ENCODE measurements at regions not wholly inside any gene's neighbourhood (a gene's known extent, or its start where the extent isn't known, plus 50 kb on each side); places are given as distances from the start of the nearest gene placed in this dataset.
"Not testable (repeated sequence)": the region's sequence is repeated elsewhere in the genome, so short reads cannot be mapped to it uniquely, and the experiment has no call there.

DNA sequence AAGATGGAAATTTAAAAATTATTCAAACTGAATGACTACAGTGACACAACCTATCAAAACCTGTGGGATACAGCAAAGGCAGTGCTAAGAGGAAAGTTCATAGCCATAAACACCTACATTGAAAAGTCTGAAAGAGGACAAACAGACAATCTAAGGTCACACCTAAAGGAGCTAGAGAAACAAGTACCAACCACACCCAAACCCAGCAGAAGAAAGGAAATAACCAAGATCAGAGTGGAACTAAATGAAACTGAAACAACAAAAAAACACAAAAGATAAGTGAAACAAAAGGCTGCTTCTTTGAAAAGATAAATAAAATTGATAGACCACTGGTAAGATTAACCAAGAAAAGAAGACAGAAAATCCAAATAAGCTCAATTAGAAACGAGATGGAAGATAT lies 247.2 kb upstream of the ZNF804A start:
- DNase-seq, result no peak

DNA sequence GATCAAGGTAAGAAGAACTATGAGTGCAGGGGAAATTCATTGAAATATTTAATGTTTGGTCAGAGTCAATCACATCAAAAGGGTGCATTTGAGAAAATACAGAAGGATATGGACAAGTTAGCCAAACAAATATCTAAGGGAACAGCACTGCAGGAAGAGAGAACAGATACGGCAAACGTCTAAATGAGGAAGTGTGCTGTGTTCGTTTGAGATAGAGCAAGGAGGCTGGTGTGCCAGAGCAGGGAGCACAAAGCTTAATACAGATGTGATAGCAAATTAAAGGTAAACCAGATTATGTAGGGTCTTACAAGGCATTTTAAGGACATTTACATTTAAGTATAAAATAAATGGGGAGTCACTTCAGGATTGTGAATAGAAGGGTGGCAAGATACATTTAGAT lies 241.3 kb upstream of the ZNF804A start:
- DNase-seq, result no peak

- DNase-seq, result no peak
These were observed 238.9 kb upstream of the ZNF804A start for GRCh38 chr2:184359379-184359778.

DNA sequence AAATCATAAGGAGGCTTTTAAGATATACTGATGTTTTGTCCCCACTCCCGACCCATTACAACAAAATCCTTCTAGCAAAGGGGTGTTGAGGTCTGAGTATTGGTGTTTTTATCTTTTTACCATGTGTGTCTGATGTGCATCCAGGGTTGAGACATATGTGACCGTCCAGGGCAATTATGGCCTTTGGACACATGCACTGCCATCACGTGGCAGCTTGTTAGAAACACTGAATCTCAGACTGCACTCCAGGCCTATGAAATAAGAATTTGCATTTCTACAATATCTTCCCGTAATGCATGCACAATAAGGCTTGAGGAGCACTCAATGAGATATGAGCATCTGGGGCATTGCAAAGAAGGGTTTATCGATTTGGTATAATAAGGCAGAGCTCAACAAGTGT lies 235.1 kb upstream of the ZNF804A start:
- no peak for DNase-seq

DNA sequence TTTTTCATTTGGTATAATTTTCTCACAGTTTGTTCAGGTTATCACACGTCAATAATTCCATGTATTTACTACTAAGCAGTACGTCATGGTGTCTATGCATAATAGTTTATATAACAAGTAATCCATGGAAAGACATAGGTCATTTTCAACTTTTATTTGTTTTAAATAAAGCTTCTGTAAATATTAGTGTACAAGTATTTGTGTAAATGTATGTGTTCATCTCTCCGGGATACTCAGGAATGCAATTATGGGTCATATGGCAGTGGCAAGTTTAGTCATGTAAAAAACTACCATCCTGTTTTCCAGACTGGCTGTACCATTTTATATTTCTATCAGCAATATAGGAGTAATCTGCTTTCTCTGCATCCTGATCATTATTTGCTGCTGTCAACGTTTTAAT lies 231.1 kb upstream of the ZNF804A start:
- no peak for DNase-seq

DNA sequence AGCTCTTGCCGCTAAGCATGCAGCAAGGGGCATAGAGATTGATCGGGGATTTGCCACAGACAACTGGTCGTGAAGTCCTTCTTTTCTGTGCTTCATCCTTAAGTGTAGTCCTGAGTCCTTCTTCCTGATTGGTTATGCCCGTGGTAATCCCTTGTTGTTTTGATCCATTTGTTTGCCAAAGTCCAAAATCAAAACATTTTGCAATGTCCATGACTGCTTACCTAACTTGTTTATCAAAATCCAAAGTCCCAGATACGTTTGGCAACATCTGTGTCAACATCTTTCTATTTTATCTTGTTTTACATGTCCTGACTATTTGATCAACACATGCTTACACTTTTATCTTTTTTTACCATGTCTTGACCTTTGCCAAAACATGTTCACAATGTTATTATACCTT lies 229.0 kb upstream of the ZNF804A start:
- DNase-seq, result no peak

- no peak for DNase-seq
These were observed 227.4 kb upstream of the ZNF804A start for GRCh38 chr2:184370954-184371353.

GRCh38 chr2:184371641-184372040 lies 226.7 kb upstream of the ZNF804A start:
- DNase-seq, result no peak

DNA sequence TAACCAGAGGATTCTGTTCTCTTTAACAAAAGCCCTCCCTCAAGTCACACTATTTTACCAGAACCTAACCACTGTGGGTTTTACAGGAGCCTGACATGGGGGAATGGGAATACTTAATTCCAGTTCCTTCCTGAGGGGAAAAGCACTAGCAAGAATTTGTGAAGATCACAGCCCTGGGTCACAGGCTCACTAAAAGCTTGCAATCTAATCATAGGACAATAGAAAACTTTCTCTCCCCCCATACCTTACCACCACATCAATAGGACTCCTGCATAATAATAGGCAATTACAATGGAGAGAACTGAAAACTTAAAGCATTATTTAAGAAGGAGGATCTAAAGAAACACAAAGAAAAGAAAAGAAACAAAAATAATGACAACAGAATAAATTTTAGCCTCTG lies 225.8 kb upstream of the ZNF804A start:
- no peak for DNase-seq

GRCh38 chr2:184394642-184395041 lies 203.7 kb upstream of the ZNF804A start:
- no peak for DNase-seq

GRCh38 chr2:184402381-184402780 lies 195.9 kb upstream of the ZNF804A start:
- DNase-seq, result no peak

- not testable (repeated sequence) for DNase-seq
These were observed 191.2 kb upstream of the ZNF804A start for GRCh38 chr2:184407041-184407630.

DNA sequence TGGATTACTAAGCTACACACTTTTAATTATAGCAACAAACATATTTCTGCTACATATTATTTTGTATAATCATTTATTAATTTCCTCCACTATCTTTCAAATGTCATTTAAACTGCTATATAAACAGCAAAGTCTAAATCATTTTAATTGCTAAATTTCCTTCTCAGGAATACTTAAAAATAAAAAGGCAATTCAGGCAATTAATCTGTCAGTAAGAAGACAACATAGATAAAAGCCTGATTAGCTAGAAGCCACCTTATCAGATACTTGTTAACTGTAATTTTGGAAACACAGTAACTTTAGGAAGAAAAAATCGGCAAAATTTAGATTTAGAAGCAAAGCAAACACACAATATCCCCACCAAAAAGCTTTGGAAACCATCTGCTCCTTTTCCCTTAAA lies 188.2 kb upstream of the ZNF804A start:
- no peak for DNase-seq

DNA sequence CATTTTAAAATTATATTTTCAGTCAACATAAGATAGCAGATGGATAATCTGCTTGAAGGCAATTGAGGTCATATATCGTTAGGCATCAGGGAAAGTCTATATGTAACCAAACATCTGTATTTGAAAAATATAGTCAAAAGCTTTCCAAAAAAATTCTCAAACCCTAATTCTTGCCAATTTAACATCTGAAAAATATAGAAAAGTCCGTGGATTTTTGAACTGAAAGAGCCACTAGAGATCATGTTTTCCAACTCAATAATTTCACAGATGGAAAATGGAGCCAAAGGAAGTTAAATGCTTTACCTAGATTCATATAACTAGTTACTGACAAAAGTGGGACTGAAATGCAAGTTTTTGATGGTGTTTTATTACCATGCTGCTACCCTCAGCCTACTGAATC lies 185.1 kb upstream of the ZNF804A start:
- no peak for DNase-seq

GRCh38 chr2:184413671-184414229 lies 184.6 kb upstream of the ZNF804A start:
- DNase-seq, result no peak

DNA sequence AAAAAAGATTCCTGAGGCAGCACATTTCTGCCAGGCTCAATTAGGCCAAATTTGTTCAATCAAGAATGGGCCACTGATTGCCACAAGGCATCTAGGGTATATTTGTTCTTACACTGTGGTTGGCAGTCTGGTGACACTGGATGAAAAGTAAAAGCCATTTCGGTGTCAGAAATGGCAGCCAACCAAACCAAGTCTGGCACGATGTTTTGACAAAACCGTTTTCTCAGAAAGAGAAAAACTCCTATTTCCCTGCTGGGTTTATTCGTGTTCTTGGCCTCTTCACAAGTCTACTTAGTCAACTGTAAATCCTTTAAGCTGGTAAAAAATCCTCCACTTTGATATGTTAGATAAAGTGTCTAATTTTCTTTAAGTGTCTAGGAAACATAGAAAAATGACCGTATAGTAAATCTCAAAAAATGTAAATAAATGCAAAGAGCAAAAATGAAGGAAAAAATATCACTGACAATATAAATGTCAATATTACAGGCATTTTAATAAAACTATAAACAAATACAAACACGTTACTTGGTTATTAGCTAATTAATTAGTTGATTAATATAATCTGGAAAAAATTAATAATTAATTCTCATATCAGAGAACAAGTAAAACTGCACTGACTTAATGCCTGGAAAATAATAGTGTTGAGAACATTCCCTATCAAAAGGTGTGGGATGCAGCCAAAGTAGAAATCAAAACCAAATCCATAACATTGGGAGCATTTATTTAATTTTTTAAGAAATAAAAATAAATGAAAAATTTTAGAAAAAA lies 182.0 kb upstream of the ZNF804A start:
- DNase-seq, result no peak

DNA sequence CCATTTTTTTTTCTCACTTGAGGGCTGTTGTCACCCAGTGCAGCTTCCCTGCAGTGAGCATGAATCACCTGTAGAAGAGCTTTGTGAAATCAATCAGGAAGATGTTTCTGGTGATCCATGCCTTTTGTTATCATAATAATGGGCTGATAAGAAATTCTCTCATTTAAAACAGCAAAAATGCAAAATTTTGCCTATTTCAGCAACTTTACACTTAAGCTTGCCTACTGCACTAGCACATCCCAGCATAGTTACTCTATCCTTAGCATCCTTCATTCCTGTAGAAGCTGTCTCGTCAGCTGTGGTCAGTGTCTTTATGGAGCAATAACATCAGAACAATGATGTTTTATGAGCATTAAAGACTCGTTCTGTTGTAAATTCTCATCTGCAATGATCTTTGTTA lies 178.6 kb upstream of the ZNF804A start:
- no peak for DNase-seq

- DNase-seq, result not testable (repeated sequence)
These were observed 176.9 kb upstream of the ZNF804A start for GRCh38 chr2:184421456-184421855.

DNA sequence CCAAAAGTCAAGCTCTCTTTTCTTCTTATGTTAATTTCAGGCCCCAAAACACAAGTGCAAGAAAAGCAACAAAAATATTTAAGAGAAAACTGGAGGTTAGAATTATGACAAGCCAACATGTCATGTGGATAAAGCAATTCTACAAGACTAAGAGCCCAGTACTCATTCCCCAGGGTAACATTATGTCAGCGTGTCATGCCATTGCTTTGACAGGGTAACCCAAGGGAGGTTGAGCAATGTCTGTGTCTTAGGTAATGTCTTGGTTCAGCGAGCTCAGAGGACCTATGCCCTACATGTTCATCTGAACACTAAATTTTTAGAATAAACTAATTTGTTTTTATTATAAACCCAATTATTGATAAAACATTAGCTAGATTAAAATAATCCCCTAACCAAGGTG lies 173.2 kb upstream of the ZNF804A start:
- no peak for DNase-seq

GRCh38 chr2:184444217-184444616 lies 154.1 kb upstream of the ZNF804A start:
- DNase-seq, result no peak

DNA sequence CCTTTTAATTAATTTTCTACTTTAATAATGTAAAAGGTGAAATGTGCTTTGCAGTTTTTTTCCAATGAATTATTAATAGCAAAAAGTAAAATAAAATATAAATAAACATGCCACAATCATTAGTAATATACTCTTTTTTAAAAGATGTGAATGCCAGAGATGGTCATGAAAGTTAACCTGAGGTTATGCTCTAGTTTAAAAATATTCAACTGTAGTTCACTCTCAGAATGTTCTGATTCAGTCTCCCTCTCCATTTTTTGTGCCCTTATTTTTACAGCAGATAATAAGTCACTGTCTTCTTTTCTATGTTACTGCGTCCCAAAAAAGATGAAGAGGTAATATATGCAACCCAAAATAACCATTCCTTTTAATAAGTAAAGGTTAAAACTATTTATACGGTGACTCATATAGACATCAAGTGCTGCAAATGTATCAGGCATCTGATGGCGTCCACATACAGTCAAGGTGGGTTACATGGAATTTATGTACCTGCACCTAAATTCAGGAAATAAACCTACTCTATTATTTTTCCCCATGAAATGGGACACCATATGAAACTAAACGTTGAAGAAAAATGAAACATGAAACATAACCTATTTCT lies 153.6 kb upstream of the ZNF804A start:
- no peak for DNase-seq

DNA sequence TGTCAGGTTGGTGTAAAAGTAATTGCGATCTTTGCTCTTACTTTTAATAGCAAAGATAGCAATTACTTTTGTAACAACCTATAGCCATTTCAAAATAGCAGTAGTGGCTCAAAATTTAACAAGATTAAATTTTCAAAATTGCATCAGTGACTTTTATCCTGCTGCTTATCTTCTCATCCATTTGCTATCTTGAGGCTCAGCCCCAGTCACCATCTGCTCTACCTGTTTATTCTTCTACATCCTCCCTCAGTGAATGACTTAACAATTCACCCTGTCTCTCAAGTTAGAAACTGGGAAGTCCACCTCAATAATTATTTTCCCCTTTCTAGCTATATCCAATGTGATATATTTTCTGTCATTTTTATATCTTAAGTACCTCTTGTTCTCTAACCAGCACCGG lies 148.6 kb upstream of the ZNF804A start:
- DNase-seq, result no peak

- no peak for DNase-seq
These were observed 145.4 kb upstream of the ZNF804A start for GRCh38 chr2:184452907-184453306.

DNA sequence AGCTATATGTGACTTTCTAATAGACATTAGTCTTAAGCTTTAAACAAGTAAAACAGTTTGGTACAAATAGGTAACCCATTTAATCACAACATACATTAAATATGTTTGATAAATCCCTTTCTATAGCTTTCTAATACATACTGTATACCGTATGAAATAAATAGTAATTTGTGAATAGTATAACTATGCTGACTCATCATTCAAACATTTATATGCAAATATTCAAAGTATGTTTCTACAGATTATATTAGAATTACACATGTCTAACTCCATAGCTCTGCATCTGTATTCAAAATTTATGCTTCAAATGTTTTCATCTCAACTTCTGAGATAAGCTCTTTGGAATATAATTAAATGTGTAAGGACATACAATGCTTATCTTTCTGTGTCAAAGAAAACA lies 142.7 kb upstream of the ZNF804A start:
- no peak for DNase-seq

Measured in occipital lobe (tissue), 1 donor.